ENCODE measurements at regions not wholly inside any gene's neighbourhood (a gene's known extent, or its start where the extent isn't known, plus 50 kb on each side); places are given as distances from the start of the nearest gene placed in this dataset.

- Histone ChIP-seq H3K9me3 (no peaks in the 10 kb centered on the region), H3K4me1 (no peaks in the 10 kb centered on the region), H3K36me3 (no peaks in the 10 kb centered on the region), H3K4me3 (no peak overlapping the region), H3K27ac (no peak overlapping the region), H3K27me3 (no peaks in the 10 kb centered on the region)
- intact Hi-C loops (cut with DNase I; ENCODE audit: low total_unique reads), result loop anchor here (2.0 kb wide), 1 partner anchor 51 kb away; no protein-coding TSS in a partner anchor
- no peak for DNase-seq (ENCODE audit: low spot score in 2 of 2)
- TF ChIP-seq POLR2A (IDR thresholded peaks at IDR 0.05) (no peak), CTCF (IDR thresholded peaks at IDR 0.05) (no peak), POLR2AphosphoS5 (IDR thresholded peaks at IDR 0.05) (no peak)
These were observed 554.4 kb downstream of the RAB28 start for GRCh38 chr4:12929784-12930183.

GRCh38 chr4:12928751-12929150, 555.4 kb downstream of the RAB28 start:
- intact Hi-C loops (cut with DNase I; ENCODE audit: low total_unique reads), result no loop called here
- Histone ChIP-seq H3K27me3 (no peaks in the 10 kb centered on the region), H3K4me1 (no peaks in the 10 kb centered on the region), H3K9me3 (no peaks in the 10 kb centered on the region), H3K27ac (no peak overlapping the region), H3K4me3 (no peak overlapping the region), H3K36me3 (no peaks in the 10 kb centered on the region)
- no peak for DNase-seq (ENCODE audit: low spot score in 2 of 2)
- TF ChIP-seq CTCF (IDR thresholded peaks at IDR 0.05), result no peak
- TF ChIP-seq POLR2A (IDR thresholded peaks at IDR 0.05), result no peak
- TF ChIP-seq POLR2AphosphoS5 (IDR thresholded peaks at IDR 0.05), result no peak

GRCh38 chr4:12926189-12927066, 557.7 kb downstream of the RAB28 start:
- TF ChIP-seq POLR2A (IDR thresholded peaks at IDR 0.05) (no peak), POLR2AphosphoS5 (IDR thresholded peaks at IDR 0.05) (no peak)
- Histone ChIP-seq H3K27ac (no peak overlapping the region), H3K9me3 (no peaks in the 10 kb centered on the region), H3K36me3 (no peaks in the 10 kb centered on the region), H3K4me3 (no peak overlapping the region), H3K4me1 (no peaks in the 10 kb centered on the region), H3K27me3 (no peaks in the 10 kb centered on the region)
- DNase-seq (ENCODE audit: low spot score in 2 of 2), result no peak
- intact Hi-C loops (cut with DNase I; ENCODE audit: low total_unique reads), result no loop called here

- intact Hi-C loops (cut with DNase I; ENCODE audit: low total_unique reads), result no loop called here
- Histone ChIP-seq H3K4me1 (no peaks in the 10 kb centered on the region), H3K27me3 (no peaks in the 10 kb centered on the region), H3K4me3 (no peak overlapping the region), H3K9me3 (no peaks in the 10 kb centered on the region), H3K36me3 (no peaks in the 10 kb centered on the region), H3K27ac (no peak overlapping the region)
- TF ChIP-seq CTCF (IDR thresholded peaks at IDR 0.05) (no peak), POLR2AphosphoS5 (IDR thresholded peaks at IDR 0.05) (no peak), POLR2A (IDR thresholded peaks at IDR 0.05) (no peak)
- DNase-seq (ENCODE audit: low spot score in 2 of 2), result no peak
These were observed 559.3 kb downstream of the RAB28 start for GRCh38 chr4:12924728-12925320.

GRCh38 chr4:12924253-12924652, 559.9 kb downstream of the RAB28 start:
- no peaks in the 10 kb centered on the region for H3K36me3 ChIP-seq
- no peaks in the 10 kb centered on the region for H3K4me1 ChIP-seq
- no peaks in the 10 kb centered on the region for H3K27me3 ChIP-seq
- no peaks in the 10 kb centered on the region for H3K9me3 ChIP-seq
- DNase-seq (ENCODE audit: low spot score in 2 of 2), result no peak
- TF ChIP-seq CTCF (IDR thresholded peaks at IDR 0.05) (no peak), POLR2A (IDR thresholded peaks at IDR 0.05) (no peak)
- intact Hi-C loops (cut with DNase I; ENCODE audit: low total_unique reads), result no loop called here
- H3K4me3 ChIP-seq, result no peak overlapping the region
- no peak overlapping the region for H3K27ac ChIP-seq
